ENCODE measurements at regions not wholly inside any gene's neighbourhood (a gene's known extent, or its start where the extent isn't known, plus 50 kb on each side); places are given as distances from the start of the nearest gene placed in this dataset.
"Not testable (repeated sequence)": the region's sequence is repeated elsewhere in the genome, so short reads cannot be mapped to it uniquely, and the experiment has no call there.

- Mint-ChIP-seq H3K27ac (no peak overlapping the region), H3K9me3 (peaks cover 7 to 20% of the 10 kb centered on the region in 2 donors)
These were observed 578.7 kb upstream of the CDH11 start for GRCh38 chr16:65700596-65700995.

GRCh38 chr16:65698791-65699321, 577.0 kb upstream of the CDH11 start:
- H3K4me3 Mint-ChIP-seq: no peak overlapping the region
- ATAC-seq (replicated peaks) (no peak), DNase-seq (no peak)
- no peak overlapping the region for H3K27ac Mint-ChIP-seq
- H3K4me1 Mint-ChIP-seq (ENCODE audit: low read depth in 2 of 2): no peaks in the 10 kb centered on the region
- no peaks in the 10 kb centered on the region for H3K36me3 Mint-ChIP-seq (ENCODE audit: insufficient read depth)
- H3K27me3 Mint-ChIP-seq: no peaks in the 10 kb centered on the region
- peaks cover 5 to 13% of the 10 kb centered on the region in 2 donors for H3K9me3 Mint-ChIP-seq

More at GRCh38 chr16:65700596-65700995, 578.7 kb upstream of the CDH11 start:
- Mint-ChIP-seq H3K4me3 (no peak overlapping the region), H3K4me1 (ENCODE audit: low read depth in 2 of 2) (no peaks in the 10 kb centered on the region), H3K27me3 (no peaks in the 10 kb centered on the region), H3K36me3 (ENCODE audit: insufficient read depth) (no peaks in the 10 kb centered on the region)
- ATAC-seq (replicated peaks): no peak
- DNase-seq: no peak

GRCh38 chr16:65697521-65697920, 575.7 kb upstream of the CDH11 start:
- ATAC-seq (replicated peaks): no peak
- Mint-ChIP-seq H3K27ac (no peak overlapping the region), H3K4me3 (no peak overlapping the region), H3K4me1 (ENCODE audit: low read depth in 2 of 2) (no peaks in the 10 kb centered on the region), H3K27me3 (no peaks in the 10 kb centered on the region), H3K9me3 (peaks cover 5 to 13% of the 10 kb centered on the region in 2 donors), H3K36me3 (ENCODE audit: insufficient read depth) (no peaks in the 10 kb centered on the region)
- DNase-seq: no peak

GRCh38 chr16:65697065-65697464, 575.2 kb upstream of the CDH11 start:
- DNase-seq (no peak), ATAC-seq (replicated peaks) (no peak)
- no peak overlapping the region for H3K4me3 Mint-ChIP-seq
- no peak overlapping the region for H3K27ac Mint-ChIP-seq
- H3K4me1 Mint-ChIP-seq (ENCODE audit: low read depth in 2 of 2): no peaks in the 10 kb centered on the region
- H3K36me3 Mint-ChIP-seq (ENCODE audit: insufficient read depth): no peaks in the 10 kb centered on the region
- H3K27me3 Mint-ChIP-seq: no peaks in the 10 kb centered on the region
- H3K9me3 Mint-ChIP-seq: peaks cover 5 to 11% of the 10 kb centered on the region in 2 donors

- H3K27ac Mint-ChIP-seq; ATAC-seq (replicated peaks); DNase-seq; H3K9me3 Mint-ChIP-seq; H3K4me3 Mint-ChIP-seq; H3K4me1 Mint-ChIP-seq (ENCODE audit: low read depth in 2 of 2); H3K36me3 Mint-ChIP-seq (ENCODE audit: insufficient read depth); H3K27me3 Mint-ChIP-seq: not testable (repeated sequence)
These were observed 570.0 kb upstream of the CDH11 start for GRCh38 chr16:65691846-65692245.

GRCh38 chr16:65689726-65690125, 567.9 kb upstream of the CDH11 start:
- Mint-ChIP-seq H3K4me1 (ENCODE audit: low read depth in 2 of 2) (no peaks in the 10 kb centered on the region), H3K4me3 (no peak overlapping the region), H3K36me3 (ENCODE audit: insufficient read depth) (no peaks in the 10 kb centered on the region), H3K9me3 (peaks cover 6 to 8% of the 10 kb centered on the region in 2 donors), H3K27ac (no peak overlapping the region), H3K27me3 (no peaks in the 10 kb centered on the region)
- no peak for ATAC-seq (replicated peaks)
- DNase-seq: no peak

GRCh38 chr16:65688301-65688700, 566.4 kb upstream of the CDH11 start:
- no peaks in the 10 kb centered on the region for H3K4me1 Mint-ChIP-seq (ENCODE audit: low read depth in 2 of 2)
- DNase-seq: no peak

GRCh38 chr16:65684230-65684629, 562.4 kb upstream of the CDH11 start:
- H3K4me3 Mint-ChIP-seq: no peak overlapping the region
- no peaks in the 10 kb centered on the region for H3K36me3 Mint-ChIP-seq (ENCODE audit: insufficient read depth)
- H3K4me1 Mint-ChIP-seq (ENCODE audit: low read depth in 2 of 2): no peaks in the 10 kb centered on the region
- ATAC-seq (replicated peaks): no peak
- H3K9me3 Mint-ChIP-seq: peaks cover 15 to 18% of the 10 kb centered on the region in 2 donors
- H3K27me3 Mint-ChIP-seq: no peaks in the 10 kb centered on the region
- H3K27ac Mint-ChIP-seq: no peak overlapping the region
- no peak for DNase-seq

More at GRCh38 chr16:65688301-65688700, 566.4 kb upstream of the CDH11 start:
- Mint-ChIP-seq H3K36me3 (ENCODE audit: insufficient read depth) (no peaks in the 10 kb centered on the region), H3K27ac (no peak overlapping the region), H3K4me3 (no peak overlapping the region), H3K9me3 (peaks cover 6 to 8% of the 10 kb centered on the region in 2 donors), H3K27me3 (no peaks in the 10 kb centered on the region)
- no peak for ATAC-seq (replicated peaks)

GRCh38 chr16:65681406-65681805, 559.5 kb upstream of the CDH11 start:
- no peak overlapping the region for H3K27ac Mint-ChIP-seq
- H3K4me3 Mint-ChIP-seq: no peak overlapping the region
- no peaks in the 10 kb centered on the region for H3K4me1 Mint-ChIP-seq (ENCODE audit: low read depth in 2 of 2)
- no peaks in the 10 kb centered on the region for H3K36me3 Mint-ChIP-seq (ENCODE audit: insufficient read depth)
- DNase-seq (no peak), ATAC-seq (replicated peaks) (no peak)
- no peaks in the 10 kb centered on the region for H3K27me3 Mint-ChIP-seq
- H3K9me3 Mint-ChIP-seq: peaks cover 20 to 22% of the 10 kb centered on the region in 2 donors

- no peak for DNase-seq
- Mint-ChIP-seq H3K4me3 (no peak overlapping the region), H3K9me3 (peaks cover 15 to 18% of the 10 kb centered on the region in 2 donors), H3K27me3 (no peaks in the 10 kb centered on the region), H3K27ac (no peak overlapping the region), H3K36me3 (ENCODE audit: insufficient read depth) (no peaks in the 10 kb centered on the region), H3K4me1 (ENCODE audit: low read depth in 2 of 2) (no peaks in the 10 kb centered on the region)
- no peak for ATAC-seq (replicated peaks)
These were observed 557.9 kb upstream of the CDH11 start for GRCh38 chr16:65679785-65680184.

GRCh38 chr16:65675161-65675560, 553.3 kb upstream of the CDH11 start:
- H3K27ac Mint-ChIP-seq: no peak overlapping the region
- no peaks in the 10 kb centered on the region for H3K36me3 Mint-ChIP-seq (ENCODE audit: insufficient read depth)
- H3K27me3 Mint-ChIP-seq: no peaks in the 10 kb centered on the region
- H3K9me3 Mint-ChIP-seq: peaks cover 10 to 29% of the 10 kb centered on the region in 2 donors
- H3K4me3 Mint-ChIP-seq: no peak overlapping the region
- DNase-seq: no peak
- ATAC-seq (replicated peaks): no peak
- no peaks in the 10 kb centered on the region for H3K4me1 Mint-ChIP-seq (ENCODE audit: low read depth in 2 of 2)

- no peaks in the 10 kb centered on the region for H3K36me3 Mint-ChIP-seq (ENCODE audit: insufficient read depth)
- no peak overlapping the region for H3K27ac Mint-ChIP-seq
- H3K4me1 Mint-ChIP-seq (ENCODE audit: low read depth in 2 of 2): no peaks in the 10 kb centered on the region
- ATAC-seq (replicated peaks): no peak
- H3K4me3 Mint-ChIP-seq: no peak overlapping the region
- no peak for DNase-seq
- no peaks in the 10 kb centered on the region for H3K27me3 Mint-ChIP-seq
- H3K9me3 Mint-ChIP-seq: peaks cover 4 to 30% of the 10 kb centered on the region in 2 donors
These were observed 551.1 kb upstream of the CDH11 start for GRCh38 chr16:65672960-65673359.

- no peak for ATAC-seq (replicated peaks)
These were observed 549.2 kb upstream of the CDH11 start for GRCh38 chr16:65671071-65671470.

GRCh38 chr16:65668064-65668595, 546.3 kb upstream of the CDH11 start:
- no peaks in the 10 kb centered on the region for H3K36me3 Mint-ChIP-seq (ENCODE audit: insufficient read depth)
- H3K27me3 Mint-ChIP-seq: no peaks in the 10 kb centered on the region
- H3K4me3 Mint-ChIP-seq: no peak overlapping the region
- DNase-seq (no peak), ATAC-seq (replicated peaks) (no peak)
- H3K9me3 Mint-ChIP-seq: peaks cover 11 to 48% of the 10 kb centered on the region in 2 donors
- H3K27ac Mint-ChIP-seq: no peak overlapping the region
- H3K4me1 Mint-ChIP-seq (ENCODE audit: low read depth in 2 of 2): no peaks in the 10 kb centered on the region

More at GRCh38 chr16:65671071-65671470, 549.2 kb upstream of the CDH11 start:
- H3K4me3 Mint-ChIP-seq: no peak overlapping the region
- DNase-seq: no peak
- H3K36me3 Mint-ChIP-seq (ENCODE audit: insufficient read depth): no peaks in the 10 kb centered on the region
- H3K4me1 Mint-ChIP-seq (ENCODE audit: low read depth in 2 of 2): no peaks in the 10 kb centered on the region
- H3K27ac Mint-ChIP-seq: no peak overlapping the region
- no peaks in the 10 kb centered on the region for H3K27me3 Mint-ChIP-seq
- peaks cover 4 to 30% of the 10 kb centered on the region in 2 donors for H3K9me3 Mint-ChIP-seq
